Right hindlimb (tissue), 1 donor: ENCODE measurements at regions not wholly inside any gene's neighbourhood (a gene's known extent, or its start where the extent isn't known, plus 50 kb on each side); places are given as distances from the start of the nearest gene placed in this dataset.
"Not testable (repeated sequence)": the region's sequence is repeated elsewhere in the genome, so short reads cannot be mapped to it uniquely, and the experiment has no call there.

Experiments
- DNase-seq: peaks from one replicate; pipeline ENCODE4 v3.0.0-alpha.2; 2018

DNA sequence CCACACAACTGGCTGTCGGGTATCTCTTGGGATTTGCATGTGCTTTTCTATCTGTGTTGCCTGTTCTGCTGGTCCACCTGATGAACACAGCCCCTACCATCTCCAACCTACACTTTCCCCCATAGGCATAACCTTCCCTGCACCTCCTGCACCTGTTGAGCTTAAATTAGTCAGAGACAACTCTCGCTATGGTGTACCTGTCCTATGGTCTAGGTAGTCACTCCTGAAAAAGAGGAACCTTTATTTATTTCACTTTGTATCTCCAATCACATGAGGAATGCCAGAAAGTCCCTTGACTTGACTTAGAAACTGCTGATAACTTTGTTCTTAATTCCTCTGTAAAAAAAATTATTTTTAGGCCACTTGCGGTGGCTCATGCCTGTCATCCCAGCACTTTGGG lies 338.1 kb downstream of the DHRSX start:
- DNase-seq, result no peak

DNA sequence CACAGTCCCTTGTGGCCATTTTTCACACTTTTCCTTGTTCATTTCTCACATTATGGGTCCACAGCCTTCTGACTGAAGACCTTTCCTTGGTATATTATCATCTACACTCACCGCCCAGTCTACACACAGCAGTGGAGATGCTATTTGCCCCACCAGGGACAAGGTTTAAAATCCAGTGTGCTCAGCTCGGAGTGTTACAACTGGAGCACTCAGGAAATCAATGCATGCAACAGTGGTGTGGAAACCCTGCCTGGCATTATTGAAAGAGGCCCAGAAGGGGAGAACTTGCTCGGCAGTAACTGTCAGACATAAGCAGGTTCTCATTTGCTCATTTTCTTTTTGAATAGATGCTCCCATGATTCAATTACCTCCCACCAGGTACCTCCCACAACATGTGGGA lies 340.9 kb downstream of the DHRSX start:
- no peak for DNase-seq

DNA sequence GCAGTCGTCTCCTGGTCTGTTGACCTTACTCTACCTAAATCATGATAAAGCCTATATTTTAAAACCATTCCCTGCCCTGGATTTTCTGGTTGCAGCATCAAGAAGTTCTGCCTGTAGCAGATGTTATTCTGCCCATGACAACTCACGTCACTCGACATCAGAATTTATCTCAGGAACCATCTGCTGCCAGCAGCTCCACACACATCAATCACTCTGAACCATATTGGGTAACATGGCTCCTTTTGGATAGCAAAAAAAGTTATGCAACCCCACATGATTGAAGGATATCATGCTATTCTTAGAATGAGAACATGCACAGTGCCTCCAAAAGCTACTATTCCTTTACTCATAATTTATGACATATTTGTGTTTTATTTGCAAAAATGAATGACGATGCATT lies 341.4 kb downstream of the DHRSX start:
- no peak for DNase-seq

DNA sequence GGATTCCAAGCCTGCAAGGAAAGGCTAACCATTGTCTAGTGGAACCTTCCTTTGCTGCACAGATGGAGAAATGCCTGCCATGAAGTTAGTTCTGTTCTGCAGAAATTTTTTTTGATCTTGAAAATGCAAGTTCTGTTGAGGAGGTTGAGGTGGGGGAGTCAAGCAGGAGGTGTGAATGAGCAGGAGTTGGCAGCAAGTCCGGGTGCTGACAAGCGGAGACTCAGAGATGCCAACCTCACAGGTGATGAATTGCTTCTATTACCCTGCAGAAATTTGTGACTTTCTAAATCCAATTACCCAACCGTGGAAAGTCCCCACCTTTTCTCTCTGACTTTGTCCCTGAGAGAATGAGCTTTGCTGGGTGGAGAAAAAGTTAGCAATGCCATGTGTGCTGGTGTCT lies 350.1 kb downstream of the DHRSX start:
- DNase-seq, result no peak

DNA sequence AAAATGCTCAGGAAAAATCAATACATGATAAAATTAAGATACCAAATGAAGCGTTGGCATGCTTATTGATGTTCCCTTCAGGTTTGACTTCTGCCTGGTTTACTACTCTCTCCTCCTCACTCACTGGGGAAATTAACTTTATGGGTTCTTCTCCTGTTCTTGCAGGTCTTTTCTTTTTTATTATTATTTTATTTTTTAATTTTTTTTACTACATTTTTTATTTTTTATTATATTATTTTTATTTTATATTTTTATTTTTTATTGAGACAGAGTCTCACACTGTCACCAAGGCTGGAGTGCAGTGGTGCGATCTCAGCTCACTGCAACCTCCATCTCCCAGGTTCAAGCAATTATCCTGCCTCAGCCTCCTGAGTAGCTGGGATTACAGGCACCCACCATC lies 350.8 kb downstream of the DHRSX start:
- not testable (repeated sequence) for DNase-seq

DNA sequence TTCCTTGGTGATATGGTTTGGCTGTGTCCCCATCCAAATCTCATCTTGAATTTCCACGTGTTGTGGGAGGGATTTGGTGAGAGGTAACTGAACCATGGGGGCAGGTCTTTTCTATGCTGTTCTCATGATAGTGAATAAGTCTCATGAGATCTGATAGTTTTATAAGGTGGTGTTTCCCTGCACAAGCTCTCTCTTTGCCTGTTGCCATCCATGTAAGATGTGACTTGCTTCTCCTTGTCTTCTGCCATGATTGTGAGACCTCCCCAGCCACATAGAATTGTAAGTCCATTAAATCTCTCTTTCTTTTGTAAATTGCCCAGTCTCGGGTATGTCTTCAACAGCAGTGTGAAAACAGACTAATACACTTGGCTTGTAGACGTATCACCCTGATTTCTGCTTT lies 351.7 kb downstream of the DHRSX start:
- DNase-seq, result not testable (repeated sequence)

DNA sequence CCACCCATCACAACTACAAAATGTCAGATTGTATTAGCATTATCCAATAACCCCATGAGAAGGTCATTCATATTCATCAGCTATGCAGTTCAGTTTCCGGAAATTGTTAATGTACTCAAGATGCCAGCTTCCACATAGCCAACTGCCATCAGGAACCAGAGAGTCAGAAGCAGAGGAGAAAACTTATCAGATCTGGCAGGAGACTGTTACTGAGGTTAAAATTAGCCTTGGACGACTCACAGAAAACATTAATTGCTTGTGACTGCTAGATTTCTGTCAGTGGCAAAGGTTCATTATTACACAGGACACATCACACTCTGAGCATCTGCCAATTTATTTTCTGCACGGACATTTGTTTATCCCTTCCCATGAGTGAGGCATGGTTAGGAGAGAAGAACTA lies 352.8 kb downstream of the DHRSX start:
- DNase-seq, result no peak

DNA sequence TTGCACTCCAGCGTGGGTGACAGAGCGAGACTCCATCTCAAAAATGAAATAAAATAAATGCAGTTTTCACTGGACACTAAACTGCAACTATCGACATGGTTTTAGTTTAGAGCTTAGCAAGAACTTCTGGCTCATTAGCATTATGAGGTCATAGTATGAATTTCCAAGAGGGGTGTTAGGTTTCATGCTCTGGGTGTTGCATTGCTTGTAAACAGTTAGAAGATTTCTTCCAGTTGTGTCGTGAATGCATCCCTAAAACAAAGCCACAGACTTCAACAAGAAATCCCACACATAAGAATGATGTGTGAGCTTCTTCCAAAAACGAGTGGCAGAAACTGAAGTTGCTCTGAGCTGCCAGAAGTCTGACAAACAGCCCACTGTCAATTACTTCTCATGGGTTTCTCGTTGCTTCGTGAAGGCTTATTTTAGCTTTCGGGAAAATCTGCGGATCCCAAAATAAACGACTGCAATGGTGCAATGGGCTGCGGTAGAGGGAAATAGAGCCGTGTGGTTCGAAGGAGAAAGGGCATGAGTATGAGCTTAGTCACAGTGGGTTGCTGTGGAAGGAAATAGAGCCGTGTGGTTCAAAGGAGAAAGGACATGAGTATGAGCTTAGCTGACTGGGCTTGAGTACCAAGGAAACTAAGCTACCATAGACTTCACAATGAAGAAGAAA lies 354.9 kb downstream of the DHRSX start:
- peak; percentile 19 for DNase-seq

DNA sequence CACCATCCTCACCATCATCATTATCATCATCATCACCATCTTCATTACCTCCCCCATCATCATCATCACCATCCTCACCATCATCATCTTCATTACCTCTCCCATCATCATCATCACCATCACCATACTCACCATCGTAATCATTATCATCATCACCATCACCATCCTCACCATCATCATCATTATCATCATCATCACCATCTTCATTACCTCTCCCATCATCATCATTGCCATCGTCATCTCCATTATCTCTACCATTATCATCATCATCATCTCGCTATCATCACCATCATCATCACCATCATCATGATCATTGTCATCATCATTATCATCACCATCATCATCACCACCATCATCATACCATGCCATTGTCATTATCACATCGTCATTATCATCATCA lies 362.9 kb downstream of the DHRSX start:
- no peak for DNase-seq

DNA sequence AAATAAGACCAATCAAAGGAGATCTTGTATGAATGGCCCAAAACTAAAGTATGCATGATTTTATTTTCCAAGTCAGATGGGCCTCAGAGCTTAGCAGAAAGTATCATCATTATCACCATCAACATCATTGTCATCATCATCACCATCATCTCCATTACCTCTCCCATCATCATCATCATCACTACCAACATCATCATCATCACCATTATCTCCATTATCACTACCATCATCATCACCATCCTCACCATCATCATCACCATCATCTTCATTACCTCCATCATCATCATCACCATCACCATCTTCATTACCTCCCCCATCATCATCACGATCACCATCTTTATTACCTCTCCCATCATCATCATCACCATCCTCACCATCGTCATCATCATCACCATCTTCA lies 363.9 kb downstream of the DHRSX start:
- no peak for DNase-seq

DNA sequence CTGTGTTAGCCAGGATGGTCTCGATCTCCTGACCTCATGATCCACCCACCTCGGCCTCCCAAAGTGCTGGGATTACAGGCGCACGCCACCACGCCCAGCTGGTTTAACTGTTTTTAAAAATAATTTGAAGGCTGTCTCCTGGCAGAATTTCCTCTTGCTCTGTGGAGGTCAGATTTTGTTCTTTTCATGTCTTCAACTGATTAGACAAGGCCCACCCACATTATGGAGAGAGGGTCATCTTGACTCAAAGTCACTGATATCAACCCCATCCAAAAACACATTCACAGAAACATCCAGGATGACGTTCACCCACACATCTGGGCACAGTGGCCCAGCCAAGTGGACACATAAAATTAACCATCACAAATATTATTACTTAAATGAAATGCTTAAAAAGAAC lies 365.4 kb downstream of the DHRSX start:
- DNase-seq, result no peak

DNA sequence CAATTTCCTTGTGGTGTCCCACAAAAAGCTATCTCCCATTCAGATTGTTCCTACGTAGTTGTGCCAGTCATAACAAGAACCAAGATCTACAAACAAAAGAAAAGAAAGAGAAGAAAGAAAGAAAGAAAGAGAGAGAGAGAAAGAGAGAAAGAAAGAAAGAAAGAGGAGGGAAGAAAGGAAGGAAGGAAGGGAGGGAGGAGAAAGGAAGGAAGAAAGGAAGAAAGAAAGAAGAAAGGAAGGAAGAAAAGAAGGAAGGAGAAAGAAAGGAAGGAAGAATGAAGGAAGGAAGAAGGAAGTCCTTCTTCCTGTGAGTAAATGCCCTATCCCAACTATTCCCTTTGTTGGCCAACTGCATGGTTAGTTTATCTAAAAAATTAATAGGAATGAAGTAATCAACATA lies 366.0 kb downstream of the DHRSX start:
- DNase-seq, result no peak
